ENCODE measurements at regions not wholly inside any gene's neighbourhood (a gene's known extent, or its start where the extent isn't known, plus 50 kb on each side); places are given as distances from the start of the nearest gene placed in this dataset.
"Not testable (repeated sequence)": the region's sequence is repeated elsewhere in the genome, so short reads cannot be mapped to it uniquely, and the experiment has no call there.

DNA sequence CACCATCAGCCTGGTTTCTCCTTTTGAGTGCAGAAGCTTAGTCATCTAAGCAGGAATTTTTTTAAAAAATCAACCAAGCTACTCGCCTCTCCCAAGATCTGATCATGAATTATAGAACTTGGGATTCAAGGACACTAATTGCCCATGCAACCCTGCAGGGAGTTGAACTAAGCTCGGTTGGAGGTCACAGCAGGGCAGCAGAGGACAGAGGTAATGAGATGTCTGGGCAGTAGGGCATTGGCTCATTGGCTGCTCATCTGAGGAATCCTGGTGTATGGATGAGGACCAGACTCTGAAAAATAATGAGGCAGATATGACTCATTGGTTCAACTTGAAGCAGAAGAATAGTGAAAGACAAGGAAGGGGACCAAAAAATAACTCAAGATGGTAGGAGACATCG lies 111.8 kb upstream of the TLE1 start:
- DNase-seq (ENCODE audit: low read depth, low spot score): no peak
- CTCF ChIA-PET: interaction anchor here (1.1 kb wide), 1 partner anchor 806 kb away, joined by 4 read pairs; no protein-coding TSS in a partner anchor
- TF ChIP-seq, protein P1, sequence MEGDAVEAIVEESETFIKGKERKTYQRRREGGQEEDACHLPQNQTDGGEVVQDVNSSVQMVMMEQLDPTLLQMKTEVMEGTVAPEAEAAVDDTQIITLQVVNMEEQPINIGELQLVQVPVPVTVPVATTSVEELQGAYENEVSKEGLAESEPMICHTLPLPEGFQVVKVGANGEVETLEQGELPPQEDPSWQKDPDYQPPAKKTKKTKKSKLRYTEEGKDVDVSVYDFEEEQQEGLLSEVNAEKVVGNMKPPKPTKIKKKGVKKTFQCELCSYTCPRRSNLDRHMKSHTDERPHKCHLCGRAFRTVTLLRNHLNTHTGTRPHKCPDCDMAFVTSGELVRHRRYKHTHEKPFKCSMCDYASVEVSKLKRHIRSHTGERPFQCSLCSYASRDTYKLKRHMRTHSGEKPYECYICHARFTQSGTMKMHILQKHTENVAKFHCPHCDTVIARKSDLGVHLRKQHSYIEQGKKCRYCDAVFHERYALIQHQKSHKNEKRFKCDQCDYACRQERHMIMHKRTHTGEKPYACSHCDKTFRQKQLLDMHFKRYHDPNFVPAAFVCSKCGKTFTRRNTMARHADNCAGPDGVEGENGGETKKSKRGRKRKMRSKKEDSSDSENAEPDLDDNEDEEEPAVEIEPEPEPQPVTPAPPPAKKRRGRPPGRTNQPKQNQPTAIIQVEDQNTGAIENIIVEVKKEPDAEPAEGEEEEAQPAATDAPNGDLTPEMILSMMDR (IDR thresholded peaks at IDR 0.05; ENCODE audit: low read depth, low read length): no peak

DNA sequence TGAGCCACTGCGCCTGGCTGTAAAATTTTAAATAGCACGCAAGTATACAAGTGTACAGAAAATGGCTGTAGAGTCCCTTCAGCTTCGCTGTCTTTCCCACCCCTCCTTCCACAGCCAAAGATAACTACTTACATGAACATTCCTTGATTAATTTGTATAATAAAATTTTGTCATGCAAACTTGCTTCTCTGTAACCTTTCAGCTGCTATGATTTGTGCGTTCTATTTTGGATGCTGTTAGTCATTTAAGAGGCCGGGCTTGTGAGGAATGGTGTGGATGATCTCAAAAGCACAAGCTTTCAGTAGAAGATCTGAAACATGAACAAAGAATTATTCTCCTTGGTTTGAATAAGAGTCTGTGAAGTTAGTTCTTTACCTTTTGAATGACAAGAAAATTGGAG lies 115.0 kb upstream of the TLE1 start:
- POLR2A ChIA-PET: no interaction called here
- H3K9me3 ChIP-seq (ENCODE audit: control insufficient read depth, insufficient read depth, low read length): no peaks in the 10 kb centered on the region; the same call in 1 of the 2 replicates
- H3K27ac ChIP-seq (ENCODE audit: low read depth, low read length): peak overlapping the region; percentile 3
- TF ChIP-seq, protein P1 (IDR thresholded peaks at IDR 0.05; ENCODE audit: low read depth, low read length): no peak
- CTCF ChIA-PET: interaction anchor here (1.0 to 1.3 kb wide), 2 partner anchors 45 to 802 kb away, joined by 3 to 4 read pairs; no protein-coding TSS in a partner anchor
- H3K4me3 ChIP-seq (ENCODE audit: low read depth, low read length): no peak overlapping the region
- no peaks in the 10 kb centered on the region for H3K27me3 ChIP-seq (ENCODE audit: control insufficient read depth, insufficient read depth, low read length)
- DNase-seq (ENCODE audit: low read depth, low spot score): no peak

More for the DNA sequence above, 111.8 kb upstream of the TLE1 start:
- no peaks in the 10 kb centered on the region for H3K27me3 ChIP-seq (ENCODE audit: control insufficient read depth, insufficient read depth, low read length)
- H3K27ac ChIP-seq (ENCODE audit: low read depth, low read length): no peak overlapping the region
- H3K9me3 ChIP-seq (ENCODE audit: control insufficient read depth, insufficient read depth, low read length): no peaks in the 10 kb centered on the region
- POLR2A ChIA-PET: interaction anchor here (0.6 kb wide), 1 partner anchor 350 kb away, joined by 3 read pairs; no protein-coding TSS in a partner anchor
- H3K4me3 ChIP-seq (ENCODE audit: low read depth, low read length): no peak overlapping the region

DNA sequence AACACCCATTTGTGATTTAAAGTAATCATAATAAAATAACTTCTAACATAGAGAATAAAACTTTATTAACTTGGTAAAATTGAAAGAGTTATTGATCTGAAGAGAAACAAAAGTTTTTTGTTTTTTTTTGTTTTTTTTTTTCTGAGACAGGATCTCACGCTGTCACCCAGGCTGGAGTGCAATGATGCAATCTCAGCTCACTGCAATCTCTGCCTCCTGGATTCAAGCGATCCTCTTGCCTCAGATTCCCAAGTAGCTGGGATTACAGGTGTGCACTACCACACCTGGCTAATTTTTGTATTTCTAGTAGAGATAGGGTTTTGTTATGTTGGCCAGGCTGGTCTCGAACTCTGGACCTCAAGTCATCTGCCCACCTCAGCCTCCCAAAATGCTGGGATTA lies 116.5 kb upstream of the SPATA31D4 start:
- POLR2A ChIA-PET; CTCF ChIA-PET; DNase-seq (ENCODE audit: low read depth, low spot score); H3K27ac ChIP-seq (ENCODE audit: low read depth, low read length); H3K4me3 ChIP-seq (ENCODE audit: low read depth, low read length); H3K9me3 ChIP-seq (ENCODE audit: control insufficient read depth, insufficient read depth, low read length); H3K27me3 ChIP-seq (ENCODE audit: control insufficient read depth, insufficient read depth, low read length): not testable (repeated sequence)

DNA sequence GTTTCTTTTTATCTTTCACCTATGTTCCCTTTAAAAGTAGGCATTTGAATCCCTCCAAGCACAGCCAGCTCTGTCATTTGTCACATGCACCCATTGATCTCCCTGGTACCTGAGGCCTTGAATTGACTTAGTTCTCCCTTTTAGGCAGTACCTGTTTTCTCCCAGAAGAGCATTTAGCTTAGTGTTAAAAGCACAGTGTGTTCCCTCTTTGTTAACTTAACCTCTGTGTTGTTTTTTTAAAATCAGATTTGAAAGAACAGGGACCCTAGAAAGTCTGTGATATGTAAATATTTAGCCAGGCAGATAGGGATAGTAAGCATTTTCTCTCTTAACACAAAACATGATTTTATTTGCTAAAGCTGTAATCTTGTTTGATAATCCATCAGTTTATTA lies 113.8 kb upstream of the SPATA31D4 start:
- no peaks in the 10 kb centered on the region for H3K27me3 ChIP-seq (ENCODE audit: control insufficient read depth, insufficient read depth, low read length)
- TF ChIP-seq, protein P1 (IDR thresholded peaks at IDR 0.05; ENCODE audit: low read depth, low read length): no peak
- DNase-seq (ENCODE audit: low read depth, low spot score): no peak
- ChIA-PET POLR2A (no interaction called here), CTCF (no interaction called here)
- no peak overlapping the region for H3K4me3 ChIP-seq (ENCODE audit: low read depth, low read length)
- no peak overlapping the region for H3K27ac ChIP-seq (ENCODE audit: low read depth, low read length)
- H3K9me3 ChIP-seq (ENCODE audit: control insufficient read depth, insufficient read depth, low read length): no peaks in the 10 kb centered on the region

DNA sequence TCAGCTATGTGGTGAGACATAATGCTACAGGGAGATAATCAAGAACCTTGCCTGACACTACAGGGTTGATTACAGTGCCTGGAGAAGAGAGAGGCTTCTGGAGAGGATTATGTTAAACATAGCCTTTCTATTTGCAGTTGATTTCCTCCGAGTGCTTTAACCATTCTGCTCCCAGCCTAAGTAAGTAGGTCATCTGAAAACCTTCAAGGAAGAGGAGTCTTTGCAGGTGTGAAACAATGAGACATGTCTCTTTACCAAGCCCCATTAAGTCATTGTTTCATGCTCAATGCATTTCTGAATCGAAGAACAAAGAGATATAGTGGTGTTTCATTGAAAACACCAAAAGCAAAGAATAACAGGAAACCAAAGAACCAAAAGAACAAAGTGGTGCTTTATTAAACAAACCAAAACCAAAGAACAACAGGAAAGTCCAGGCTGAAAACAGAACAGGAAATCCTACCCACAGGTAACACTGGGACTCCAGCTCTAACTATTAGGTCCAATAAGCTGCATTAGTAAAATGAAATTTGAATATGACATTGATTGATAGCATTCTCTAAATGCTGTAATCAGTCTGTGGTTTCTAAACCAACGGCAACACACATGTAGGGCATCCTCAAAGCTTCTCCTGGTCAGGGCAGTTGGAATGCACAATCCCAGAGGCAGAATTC lies 113.3 kb upstream of the SPATA31D4 start:
- TF ChIP-seq, protein P1 (IDR thresholded peaks at IDR 0.05; ENCODE audit: low read depth, low read length): no peak
- Histone ChIP-seq H3K4me3 (ENCODE audit: low read depth, low read length) (no peak overlapping the region), H3K27me3 (ENCODE audit: control insufficient read depth, insufficient read depth, low read length) (no peaks in the 10 kb centered on the region), H3K9me3 (ENCODE audit: control insufficient read depth, insufficient read depth, low read length) (no peaks in the 10 kb centered on the region), H3K27ac (ENCODE audit: low read depth, low read length) (no peak overlapping the region)
- CTCF ChIA-PET: no interaction called here
- no peak for DNase-seq (ENCODE audit: low read depth, low spot score)
- POLR2A ChIA-PET: no interaction called here
